ENCODE measurements at regions not wholly inside any gene's neighbourhood (a gene's known extent, or its start where the extent isn't known, plus 50 kb on each side); places are given as distances from the start of the nearest gene placed in this dataset.

- TF ChIP-seq POLR2AphosphoS5 (IDR thresholded peaks at IDR 0.05) (no peak), CTCF (IDR thresholded peaks at IDR 0.05) (no peak)
Measured at GRCh38 chr13:84207509-84207908, 325.2 kb upstream of the SLITRK1 start.

All from breast epithelium (tissue), 3 donors.